ENCODE measurements at regions not wholly inside any gene's neighbourhood (a gene's known extent, or its start where the extent isn't known, plus 50 kb on each side); places are given as distances from the start of the nearest gene placed in this dataset.

DNA sequence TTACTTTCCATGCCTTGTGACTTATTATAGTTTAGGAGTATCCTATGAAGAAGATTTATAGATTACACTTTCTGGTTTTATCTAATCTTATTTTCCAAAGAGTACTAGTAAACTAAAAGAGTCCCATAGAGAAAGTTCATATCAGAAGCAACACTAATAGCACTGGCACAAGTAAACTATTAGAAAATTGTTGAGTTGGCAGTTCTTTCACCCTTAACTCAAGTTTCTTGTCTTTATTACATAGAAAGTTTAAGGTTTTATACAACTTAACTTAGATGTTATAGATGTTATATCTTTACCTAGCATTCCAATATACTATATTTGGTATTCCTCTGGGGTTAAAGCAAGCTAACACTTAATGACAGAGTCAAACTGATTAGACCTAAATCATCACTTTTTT lies 437.8 kb upstream of the ARRDC3 start:
- no peak overlapping the region for H3K4me3 ChIP-seq
- ATAC-seq (no peak), DNase-seq (no peak)
- H3K4me1 ChIP-seq: no peaks in the 10 kb centered on the region
- no peak overlapping the region for H3K27ac ChIP-seq
- no peaks in the 10 kb centered on the region for H3K9me3 ChIP-seq
- H3K27me3 ChIP-seq: no peaks in the 10 kb centered on the region
- TF ChIP-seq, protein P1, sequence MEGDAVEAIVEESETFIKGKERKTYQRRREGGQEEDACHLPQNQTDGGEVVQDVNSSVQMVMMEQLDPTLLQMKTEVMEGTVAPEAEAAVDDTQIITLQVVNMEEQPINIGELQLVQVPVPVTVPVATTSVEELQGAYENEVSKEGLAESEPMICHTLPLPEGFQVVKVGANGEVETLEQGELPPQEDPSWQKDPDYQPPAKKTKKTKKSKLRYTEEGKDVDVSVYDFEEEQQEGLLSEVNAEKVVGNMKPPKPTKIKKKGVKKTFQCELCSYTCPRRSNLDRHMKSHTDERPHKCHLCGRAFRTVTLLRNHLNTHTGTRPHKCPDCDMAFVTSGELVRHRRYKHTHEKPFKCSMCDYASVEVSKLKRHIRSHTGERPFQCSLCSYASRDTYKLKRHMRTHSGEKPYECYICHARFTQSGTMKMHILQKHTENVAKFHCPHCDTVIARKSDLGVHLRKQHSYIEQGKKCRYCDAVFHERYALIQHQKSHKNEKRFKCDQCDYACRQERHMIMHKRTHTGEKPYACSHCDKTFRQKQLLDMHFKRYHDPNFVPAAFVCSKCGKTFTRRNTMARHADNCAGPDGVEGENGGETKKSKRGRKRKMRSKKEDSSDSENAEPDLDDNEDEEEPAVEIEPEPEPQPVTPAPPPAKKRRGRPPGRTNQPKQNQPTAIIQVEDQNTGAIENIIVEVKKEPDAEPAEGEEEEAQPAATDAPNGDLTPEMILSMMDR (IDR thresholded peaks at IDR 0.05): no peak
- intact Hi-C loops (cut with DNase I): no loop called here
- no peaks in the 10 kb centered on the region for H3K36me3 ChIP-seq

DNA sequence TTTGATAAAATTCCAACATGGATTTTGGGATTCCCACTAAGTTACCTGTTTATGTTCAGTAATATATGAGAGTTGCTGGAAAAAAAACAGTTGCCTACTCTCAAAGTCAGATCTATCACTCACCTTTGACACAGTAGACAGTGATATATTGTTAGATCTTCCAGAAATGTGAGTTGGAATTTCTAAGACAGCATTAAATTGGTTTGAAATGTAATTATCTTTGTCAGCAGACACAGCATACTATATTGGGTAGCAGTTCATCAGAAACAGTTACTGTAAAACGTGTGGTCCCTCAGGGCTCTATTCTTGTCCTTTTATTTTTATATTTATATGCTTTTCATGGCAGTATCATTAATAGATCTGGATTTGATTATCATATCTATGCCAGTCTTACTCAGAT lies 433.6 kb upstream of the ARRDC3 start:
- no peak for ATAC-seq
- no peaks in the 10 kb centered on the region for H3K9me3 ChIP-seq
- no peaks in the 10 kb centered on the region for H3K4me1 ChIP-seq
- TF ChIP-seq, protein P1 (IDR thresholded peaks at IDR 0.05): no peak
- no peak for DNase-seq
- 18 to 22% methylated on average over 1 of the region's 1 CpG for WGBS, 2 donors
- no peak overlapping the region for H3K4me3 ChIP-seq
- no peak overlapping the region for H3K27ac ChIP-seq
- no peaks in the 10 kb centered on the region for H3K27me3 ChIP-seq
- no peaks in the 10 kb centered on the region for H3K36me3 ChIP-seq
- intact Hi-C loops (cut with DNase I): no loop called here

DNA sequence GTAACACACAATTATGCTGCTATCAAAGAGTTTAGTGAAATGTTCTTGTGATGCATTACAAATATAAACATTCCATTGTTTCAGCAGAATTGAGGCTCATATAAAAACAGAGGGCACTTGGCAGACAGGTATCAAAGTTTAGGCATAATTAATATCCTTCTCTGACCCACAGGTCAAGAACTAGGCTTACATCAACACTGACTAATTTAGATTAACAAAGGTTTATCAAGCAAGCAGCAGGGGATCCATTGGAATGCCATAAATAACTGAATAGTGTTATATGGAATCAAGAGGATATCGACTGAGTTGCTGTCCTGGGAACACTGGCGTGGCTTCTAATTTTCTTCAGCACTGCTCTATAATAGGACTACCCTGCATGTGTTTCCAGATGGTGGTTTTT lies 414.5 kb upstream of the ARRDC3 start:
- 45 to 60% methylated on average over 2 of the region's 2 CpGs for WGBS, 2 donors
- ATAC-seq (no peak), DNase-seq (no peak)
- no peaks in the 10 kb centered on the region for H3K4me1 ChIP-seq
- no peaks in the 10 kb centered on the region for H3K36me3 ChIP-seq
- TF ChIP-seq, protein P1 (IDR thresholded peaks at IDR 0.05): no peak
- H3K4me3 ChIP-seq: no peak overlapping the region
- no peak overlapping the region for H3K27ac ChIP-seq
- H3K9me3 ChIP-seq: peaks cover 0 to 12% (median 0%) of the 10 kb centered on the region in 11 donors
- H3K27me3 ChIP-seq: no peaks in the 10 kb centered on the region
- intact Hi-C loops (cut with DNase I): no loop called here

DNA sequence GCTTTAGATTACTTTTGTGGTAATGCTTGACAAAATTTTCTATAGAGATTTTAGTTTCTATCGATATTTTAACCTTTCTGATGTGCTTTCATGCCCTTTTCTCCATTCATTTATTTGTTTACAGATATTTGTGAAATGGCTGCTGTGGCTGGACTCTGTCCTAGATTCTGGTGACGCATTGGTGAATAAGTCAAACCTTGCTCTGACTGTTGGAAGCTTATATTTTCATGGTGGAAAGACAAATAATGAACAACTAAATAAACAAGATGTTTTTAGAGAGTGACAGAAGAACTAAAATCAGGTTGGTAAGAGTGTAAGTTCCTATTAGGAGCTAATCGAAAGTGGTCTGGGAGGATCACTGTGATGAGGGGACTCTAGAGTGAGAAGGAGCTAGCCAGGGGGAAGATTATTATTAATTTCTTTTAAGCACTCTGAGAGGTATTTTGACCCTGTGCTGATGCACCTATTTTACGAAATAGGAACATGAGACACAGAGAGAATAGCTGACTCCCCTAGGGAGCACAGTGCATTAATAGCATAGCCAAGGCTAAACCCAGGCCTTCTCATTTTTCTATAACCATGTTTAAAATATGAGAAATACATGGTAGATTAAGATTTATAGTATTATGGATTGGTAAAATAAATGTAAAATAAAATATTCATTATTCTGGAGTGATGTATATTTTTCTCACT lies 411.9 kb upstream of the ARRDC3 start:
- Histone ChIP-seq H3K4me3 (no peak overlapping the region), H3K9me3 (peaks cover 0 to 2% (median 0%) of the 10 kb centered on the region in 11 donors)

More for the DNA sequence above, 411.9 kb upstream of the ARRDC3 start:
- ATAC-seq (no peak), DNase-seq (no peak)
- no peaks in the 10 kb centered on the region for H3K36me3 ChIP-seq
- H3K27me3 ChIP-seq: no peaks in the 10 kb centered on the region
- TF ChIP-seq, protein P1 (IDR thresholded peaks at IDR 0.05): no peak
- no peak overlapping the region for H3K27ac ChIP-seq
- intact Hi-C loops (cut with DNase I): no loop called here
- no peaks in the 10 kb centered on the region for H3K4me1 ChIP-seq
- WGBS, 2 donors: 77 to 83% methylated on average over 4 of the region's 4 CpGs

All from heart right ventricle (tissue), 16 donors.